ENCODE measurements at regions not wholly inside any gene's neighbourhood (a gene's known extent, or its start where the extent isn't known, plus 50 kb on each side); places are given as distances from the start of the nearest gene placed in this dataset.

GRCh38 chr7:136146925-136147324 is 169.8 kb upstream of the MTPN start:
- no peaks in the 10 kb centered on the region for H3K9me3 ChIP-seq
- no peak overlapping the region for H3K4me2 ChIP-seq
- no peak overlapping the region for H3K4me3 ChIP-seq
- no peak overlapping the region for H3K9ac ChIP-seq
- no peak for TF ChIP-seq Cebpa-rat (IDR thresholded peaks at IDR 0.05)
- H3K27ac ChIP-seq = no peak overlapping the region
- no peaks in the 10 kb centered on the region for H3K4me1 ChIP-seq
- H3K27me3 ChIP-seq = no peaks in the 10 kb centered on the region
- H4K20me1 ChIP-seq = no peaks in the 10 kb centered on the region
- no peaks in the 10 kb centered on the region for H3K36me3 ChIP-seq

DNA sequence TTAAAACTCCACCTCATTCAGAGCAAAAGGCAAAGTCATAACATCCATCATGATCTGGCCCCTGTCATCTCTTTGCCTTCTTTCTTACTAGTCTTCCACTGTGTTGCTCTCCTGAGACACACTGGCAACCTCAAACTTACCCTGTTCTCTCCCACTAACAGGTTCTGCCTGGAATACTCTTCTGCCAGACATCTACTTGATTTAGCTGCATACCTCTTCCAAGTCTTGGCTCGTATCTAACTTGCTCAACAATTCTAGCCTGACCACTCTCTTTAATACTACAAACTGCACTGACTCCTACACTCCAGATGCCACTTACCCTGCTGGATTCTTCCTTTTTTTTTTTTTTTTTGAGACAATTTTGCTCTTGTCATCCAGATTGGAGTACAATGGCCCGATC is 167.0 kb upstream of the MTPN start:
- Histone ChIP-seq H3K9ac (no peak overlapping the region), H3K4me2 (no peak overlapping the region), H3K9me3 (no peaks in the 10 kb centered on the region), H3K4me3 (no peak overlapping the region), H3K36me3 (no peaks in the 10 kb centered on the region), H3K27ac (no peak overlapping the region), H3K4me1 (no peaks in the 10 kb centered on the region), H3K27me3 (no peaks in the 10 kb centered on the region), H4K20me1 (no peaks in the 10 kb centered on the region)
- no peak for TF ChIP-seq Cebpa-rat (IDR thresholded peaks at IDR 0.05)

DNA sequence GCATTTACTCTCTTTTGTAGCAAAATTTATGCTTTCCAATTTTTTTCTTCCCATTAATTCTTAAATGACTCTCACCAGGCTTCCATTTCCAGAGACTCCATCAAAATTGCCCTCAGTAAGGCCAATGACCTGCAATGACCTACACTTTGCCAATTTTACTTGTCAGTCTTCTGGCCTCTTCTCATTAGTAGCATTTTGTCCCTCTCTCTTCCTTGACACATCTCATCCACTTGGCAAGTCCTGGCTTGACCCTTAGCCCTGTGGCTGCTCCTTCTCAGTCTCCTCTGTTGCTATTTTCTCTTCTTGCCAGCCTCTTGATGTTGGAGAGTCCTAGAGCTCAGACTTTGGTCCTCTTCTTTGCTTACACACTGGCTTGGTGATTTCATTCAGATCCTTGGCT is 166.1 kb upstream of the MTPN start:
- H3K9ac ChIP-seq = no peak overlapping the region
- H3K9me3 ChIP-seq = no peaks in the 10 kb centered on the region
- no peaks in the 10 kb centered on the region for H3K36me3 ChIP-seq
- H3K27me3 ChIP-seq = no peaks in the 10 kb centered on the region
- no peak for TF ChIP-seq Cebpa-rat (IDR thresholded peaks at IDR 0.05)
- H4K20me1 ChIP-seq = no peaks in the 10 kb centered on the region
- no peaks in the 10 kb centered on the region for H3K4me1 ChIP-seq
- no peak overlapping the region for H3K4me2 ChIP-seq
- no peak overlapping the region for H3K27ac ChIP-seq
- H3K4me3 ChIP-seq = no peak overlapping the region

DNA sequence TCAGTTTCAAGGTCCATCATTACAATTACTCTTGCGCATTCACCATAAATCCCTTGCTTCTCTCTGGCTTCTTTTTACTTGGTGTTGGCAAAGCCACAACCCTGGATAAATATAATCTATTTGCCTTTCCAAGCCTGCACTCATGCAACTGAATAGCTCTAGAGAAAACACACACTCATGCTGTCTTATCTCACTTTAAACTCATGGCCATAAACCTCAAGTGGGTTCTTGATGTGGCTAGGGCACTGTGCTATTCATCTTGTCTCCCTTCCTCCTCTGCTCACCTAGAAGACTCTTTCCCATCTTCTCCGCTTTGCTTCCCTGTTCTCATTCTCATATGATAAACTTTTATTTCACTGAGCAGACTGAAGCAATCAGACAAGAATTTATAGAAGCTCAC is 165.4 kb upstream of the MTPN start:
- Histone ChIP-seq H3K36me3 (no peaks in the 10 kb centered on the region), H3K4me1 (no peaks in the 10 kb centered on the region), H3K4me2 (no peak overlapping the region), H3K4me3 (no peak overlapping the region), H3K27ac (no peak overlapping the region), H3K27me3 (no peaks in the 10 kb centered on the region), H3K9ac (no peak overlapping the region), H3K9me3 (no peaks in the 10 kb centered on the region), H4K20me1 (no peaks in the 10 kb centered on the region)
- no peak for TF ChIP-seq Cebpa-rat (IDR thresholded peaks at IDR 0.05)

- no peak overlapping the region for H3K27ac ChIP-seq
- no peaks in the 10 kb centered on the region for H3K9me3 ChIP-seq
- H3K36me3 ChIP-seq = no peaks in the 10 kb centered on the region
- H3K27me3 ChIP-seq = no peaks in the 10 kb centered on the region
- TF ChIP-seq Cebpa-rat (IDR thresholded peaks at IDR 0.05) = no peak
- H3K9ac ChIP-seq = no peak overlapping the region
- H3K4me1 ChIP-seq = no peaks in the 10 kb centered on the region
- no peak overlapping the region for H3K4me3 ChIP-seq
- H3K4me2 ChIP-seq = no peak overlapping the region
- no peaks in the 10 kb centered on the region for H4K20me1 ChIP-seq
Measured at GRCh38 chr7:136140469-136140868, 163.3 kb upstream of the MTPN start.

DNA sequence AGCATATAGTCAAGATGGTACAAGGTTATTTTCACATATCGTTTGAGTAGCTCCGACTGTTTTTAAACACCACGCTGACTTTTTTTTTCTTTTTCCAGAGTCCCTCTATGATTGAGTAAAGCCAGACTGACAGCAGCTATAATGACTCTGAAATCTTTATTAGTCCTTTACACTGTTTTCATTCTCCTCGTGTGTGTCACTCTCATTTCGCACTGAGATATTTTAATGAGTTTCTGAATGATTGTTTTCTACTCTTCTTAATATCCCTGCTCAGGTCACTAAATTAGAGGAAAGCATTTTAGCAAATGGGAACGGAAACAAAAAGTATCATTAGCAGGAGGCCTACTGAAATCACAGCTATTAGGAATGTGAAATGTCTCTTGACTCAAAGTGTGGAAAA is 162.3 kb upstream of the MTPN start:
- Histone ChIP-seq H3K4me3 (no peak overlapping the region), H3K4me1 (no peaks in the 10 kb centered on the region), H3K27ac (no peak overlapping the region), H3K9ac (no peak overlapping the region), H3K36me3 (no peaks in the 10 kb centered on the region), H3K9me3 (no peaks in the 10 kb centered on the region), H3K27me3 (no peaks in the 10 kb centered on the region), H4K20me1 (no peaks in the 10 kb centered on the region), H3K4me2 (no peak overlapping the region)
- TF ChIP-seq Cebpa-rat (IDR thresholded peaks at IDR 0.05) = no peak

DNA sequence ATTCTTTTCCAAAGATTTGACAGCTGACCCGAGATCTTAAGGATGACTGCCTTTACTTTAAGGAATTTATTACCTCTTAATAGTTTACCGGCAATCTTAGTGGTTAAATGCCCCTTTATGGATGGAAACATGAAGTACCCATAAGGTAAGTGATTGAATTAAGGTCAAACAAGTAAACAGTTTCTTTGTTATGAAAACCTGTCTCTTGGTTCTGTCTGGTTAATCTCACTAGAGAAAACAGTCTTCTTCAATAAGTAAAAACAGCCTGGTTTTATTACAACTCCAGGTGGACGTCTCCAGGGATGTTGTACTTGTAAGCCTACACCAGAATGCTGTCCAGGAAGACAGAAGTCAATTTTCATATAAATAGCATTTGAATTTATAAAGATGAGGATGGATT is 161.8 kb upstream of the MTPN start:
- no peaks in the 10 kb centered on the region for H4K20me1 ChIP-seq
- H3K27me3 ChIP-seq = no peaks in the 10 kb centered on the region
- TF ChIP-seq Cebpa-rat (IDR thresholded peaks at IDR 0.05) = no peak
- no peaks in the 10 kb centered on the region for H3K9me3 ChIP-seq
- no peak overlapping the region for H3K4me3 ChIP-seq
- H3K27ac ChIP-seq = no peak overlapping the region
- H3K4me1 ChIP-seq = no peaks in the 10 kb centered on the region
- no peaks in the 10 kb centered on the region for H3K36me3 ChIP-seq
- no peak overlapping the region for H3K9ac ChIP-seq
- H3K4me2 ChIP-seq = no peak overlapping the region

- H3K9me3 ChIP-seq = no peaks in the 10 kb centered on the region
- no peaks in the 10 kb centered on the region for H3K4me1 ChIP-seq
- no peaks in the 10 kb centered on the region for H3K27me3 ChIP-seq
- H3K27ac ChIP-seq = no peak overlapping the region
- TF ChIP-seq Cebpa-rat (IDR thresholded peaks at IDR 0.05) = no peak
- H3K4me3 ChIP-seq = no peak overlapping the region
- no peaks in the 10 kb centered on the region for H3K36me3 ChIP-seq
- no peaks in the 10 kb centered on the region for H4K20me1 ChIP-seq
- no peak overlapping the region for H3K4me2 ChIP-seq
- no peak overlapping the region for H3K9ac ChIP-seq
Measured at GRCh38 chr7:136136906-136137454, 159.8 kb upstream of the MTPN start.

GRCh38 chr7:136134503-136134902 is 157.3 kb upstream of the MTPN start:
- Histone ChIP-seq H3K4me1 (no peaks in the 10 kb centered on the region), H3K4me3 (no peak overlapping the region), H3K27ac (no peak overlapping the region), H3K9ac (no peak overlapping the region), H3K27me3 (no peaks in the 10 kb centered on the region), H4K20me1 (no peaks in the 10 kb centered on the region), H3K9me3 (no peaks in the 10 kb centered on the region), H3K4me2 (no peak overlapping the region), H3K36me3 (no peaks in the 10 kb centered on the region)
- TF ChIP-seq Cebpa-rat (IDR thresholded peaks at IDR 0.05) = no peak

GRCh38 chr7:136133551-136133950 is 156.4 kb upstream of the MTPN start:
- no peak for TF ChIP-seq Cebpa-rat (IDR thresholded peaks at IDR 0.05)
- H3K4me1 ChIP-seq = no peaks in the 10 kb centered on the region
- no peak overlapping the region for H3K9ac ChIP-seq
- no peak overlapping the region for H3K4me2 ChIP-seq
- H3K4me3 ChIP-seq = no peak overlapping the region
- no peaks in the 10 kb centered on the region for H3K36me3 ChIP-seq
- H3K27ac ChIP-seq = no peak overlapping the region
- H3K27me3 ChIP-seq = no peaks in the 10 kb centered on the region
- H4K20me1 ChIP-seq = no peaks in the 10 kb centered on the region
- no peaks in the 10 kb centered on the region for H3K9me3 ChIP-seq

- Histone ChIP-seq H3K4me1 (no peaks in the 10 kb centered on the region), H3K9me3 (no peaks in the 10 kb centered on the region), H3K36me3 (no peaks in the 10 kb centered on the region), H3K9ac (no peak overlapping the region), H4K20me1 (no peaks in the 10 kb centered on the region), H3K4me2 (no peak overlapping the region), H3K27me3 (no peaks in the 10 kb centered on the region), H3K4me3 (no peak overlapping the region), H3K27ac (no peak overlapping the region)
- no peak for TF ChIP-seq Cebpa-rat (IDR thresholded peaks at IDR 0.05)
Measured at GRCh38 chr7:136131304-136131630, 154.1 kb upstream of the MTPN start.

Data from BLaER1 (cell line).